ENCODE measurements at regions not wholly inside any gene's neighbourhood (a gene's known extent, or its start where the extent isn't known, plus 50 kb on each side); places are given as distances from the start of the nearest gene placed in this dataset.

DNA sequence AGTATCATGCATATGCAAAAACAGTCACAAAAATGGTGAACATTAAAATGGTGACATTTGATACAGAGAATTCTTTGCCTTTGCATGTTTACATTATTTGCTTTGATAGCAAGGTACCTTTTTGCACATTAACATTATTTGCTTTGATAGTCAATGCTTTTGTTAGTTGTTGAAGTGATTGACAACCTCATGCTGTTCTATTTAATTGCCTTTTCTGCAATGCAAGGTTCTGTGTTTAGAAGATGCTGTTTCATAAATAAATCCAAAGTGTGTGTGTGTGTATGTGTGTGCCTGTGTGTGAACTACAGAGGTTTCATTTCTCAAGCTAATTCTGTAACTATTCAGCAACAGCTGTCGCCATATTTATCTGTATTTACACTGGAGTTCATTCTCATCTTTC is 668.7 kb downstream of the NR2F1-AS1 start:
- DNase-seq, result no peak

- no peak for DNase-seq
These were observed 669.2 kb downstream of the NR2F1-AS1 start for GRCh38 chr5:92911851-92912250.

GRCh38 chr5:92911293-92911692 is 669.7 kb downstream of the NR2F1-AS1 start:
- DNase-seq, result no peak

DNA sequence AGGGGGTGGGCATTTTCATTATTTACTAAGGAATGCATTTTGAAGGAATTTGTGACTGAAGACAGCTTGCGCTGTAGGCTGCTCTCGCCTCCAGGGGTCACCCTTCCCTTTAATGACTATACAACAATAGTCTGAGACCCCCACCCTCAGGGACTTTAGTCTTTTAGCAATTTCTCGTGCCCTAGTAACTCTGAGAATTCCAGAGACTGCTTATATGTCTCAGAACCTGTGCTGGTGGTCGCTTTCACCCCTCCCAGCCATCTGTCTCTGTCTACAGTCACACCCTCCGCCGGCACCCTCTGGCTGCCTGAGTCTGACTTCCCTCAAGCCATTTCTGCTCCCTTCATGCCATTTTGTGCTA is 671.4 kb downstream of the NR2F1-AS1 start:
- DNase-seq, result no peak

- DNase-seq, result no peak
These were observed 671.9 kb downstream of the NR2F1-AS1 start for GRCh38 chr5:92908952-92909601.

DNA sequence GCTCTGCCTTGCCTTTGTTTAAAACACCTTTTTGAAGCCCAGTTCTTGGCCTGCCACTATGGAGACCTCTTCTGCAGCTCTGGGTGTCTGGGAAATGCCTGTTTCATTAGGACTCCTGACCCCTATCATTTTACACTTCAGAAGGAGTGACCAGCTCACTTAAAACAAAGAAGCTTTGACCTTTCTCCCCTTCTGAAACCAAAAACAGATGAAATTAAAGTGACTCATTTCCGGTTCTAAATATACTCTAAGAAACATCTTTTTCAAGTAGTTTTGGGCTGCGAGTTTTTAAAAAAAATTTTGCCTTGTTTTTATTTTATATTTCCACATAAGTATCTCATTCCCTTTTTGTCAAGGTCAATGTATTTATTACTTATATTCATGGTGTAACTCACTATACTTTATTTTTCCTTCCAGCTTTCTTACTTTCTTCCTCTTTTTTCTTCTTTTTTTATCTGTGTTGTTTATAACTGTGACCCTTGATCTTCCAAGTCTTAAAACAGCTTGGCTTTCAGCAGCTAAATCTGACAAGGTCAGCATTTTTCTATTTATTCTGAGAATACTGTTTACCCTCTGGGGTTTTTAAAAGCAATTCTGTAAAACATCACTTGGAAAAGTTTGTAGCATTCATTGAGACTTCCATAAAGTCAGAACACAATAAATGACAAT is 672.9 kb downstream of the NR2F1-AS1 start:
- DNase-seq, result no peak

GRCh38 chr5:92906798-92907376 is 674.1 kb downstream of the NR2F1-AS1 start:
- no peak for DNase-seq

GRCh38 chr5:92904021-92904420 is 677.0 kb downstream of the NR2F1-AS1 start:
- no peak for DNase-seq

GRCh38 chr5:92899611-92900010 is 681.4 kb downstream of the NR2F1-AS1 start:
- DNase-seq, result no peak

DNA sequence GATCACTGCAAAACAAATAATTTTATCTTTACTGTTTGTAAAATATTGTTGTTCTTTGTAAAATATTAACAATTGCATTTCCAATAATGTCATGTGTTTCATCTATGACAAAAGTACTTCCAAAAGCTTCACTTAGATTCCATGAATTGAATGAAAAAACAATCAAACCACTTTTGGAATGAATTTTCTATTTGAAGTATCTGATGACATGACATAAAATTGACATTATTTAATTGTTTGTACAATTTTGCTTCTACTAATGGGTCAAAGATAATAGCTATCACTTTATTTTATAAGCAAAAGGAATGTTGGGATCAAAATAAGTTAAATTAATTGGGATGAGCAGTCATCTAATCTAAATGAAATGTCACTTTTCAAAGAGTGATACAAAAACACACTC is 684.3 kb downstream of the NR2F1-AS1 start:
- DNase-seq, result no peak

GRCh38 chr5:92890841-92891244 is 690.2 kb downstream of the NR2F1-AS1 start:
- DNase-seq, result no peak

DNA sequence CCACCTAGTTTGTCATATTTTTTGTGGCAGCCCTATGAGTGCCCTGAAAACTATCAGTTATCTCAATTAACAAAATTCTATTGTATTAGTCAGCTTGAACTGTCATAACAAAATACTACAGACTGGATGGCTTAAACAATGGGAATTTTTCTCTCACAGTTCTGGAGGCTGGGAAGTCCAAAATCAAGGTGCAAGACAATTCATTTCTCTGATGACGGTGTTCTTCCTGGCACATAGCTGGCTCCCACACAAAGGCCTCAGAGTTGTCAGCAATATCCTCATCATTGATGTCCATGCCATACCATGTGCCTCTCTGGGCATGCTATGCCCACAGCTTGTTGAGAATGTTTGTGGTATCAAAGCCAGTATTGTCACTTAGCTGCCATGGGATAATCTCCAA is 691.9 kb downstream of the NR2F1-AS1 start:
- DNase-seq, result no peak

DNA sequence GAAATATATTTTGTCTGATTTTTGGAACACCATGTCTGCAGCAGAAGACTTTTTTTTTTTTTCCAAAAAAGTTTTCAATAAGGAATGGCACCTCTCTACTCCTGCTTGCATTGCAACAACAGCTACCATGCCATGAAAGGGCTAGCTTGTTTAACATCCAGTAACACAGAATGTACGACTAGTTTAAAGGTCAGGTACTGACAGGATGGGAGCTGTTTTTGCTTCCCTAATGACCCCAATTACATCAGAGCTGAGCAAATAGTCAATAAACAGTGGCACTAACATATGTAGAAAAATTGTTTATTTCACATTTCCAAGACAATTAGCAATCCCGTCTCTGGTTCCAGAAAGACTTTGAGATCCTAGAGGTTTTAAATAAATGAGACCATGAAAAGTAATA is 693.8 kb downstream of the NR2F1-AS1 start:
- DNase-seq, result no peak

DNA sequence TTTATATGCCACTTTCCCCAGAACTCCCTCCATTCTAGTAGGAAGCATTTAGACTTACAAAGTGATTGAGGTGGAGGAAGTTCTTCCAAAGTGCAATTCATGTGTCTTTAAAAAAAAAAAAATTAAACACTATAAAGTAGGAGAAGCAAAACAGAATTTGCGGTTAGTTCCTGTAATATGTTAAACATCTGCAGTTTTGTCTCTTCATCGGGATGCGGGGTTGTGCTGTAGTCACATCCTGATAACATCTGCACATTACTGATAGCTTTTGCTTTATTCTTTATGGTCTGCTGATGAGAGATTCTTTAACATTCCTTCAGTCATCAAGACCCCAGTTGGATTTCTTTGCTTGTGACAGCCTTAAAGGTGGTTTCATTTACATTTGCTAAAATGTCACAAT is 694.3 kb downstream of the NR2F1-AS1 start:
- DNase-seq, result no peak

GRCh38 chr5:92885950-92886349 is 695.1 kb downstream of the NR2F1-AS1 start:
- no peak for DNase-seq

DNA sequence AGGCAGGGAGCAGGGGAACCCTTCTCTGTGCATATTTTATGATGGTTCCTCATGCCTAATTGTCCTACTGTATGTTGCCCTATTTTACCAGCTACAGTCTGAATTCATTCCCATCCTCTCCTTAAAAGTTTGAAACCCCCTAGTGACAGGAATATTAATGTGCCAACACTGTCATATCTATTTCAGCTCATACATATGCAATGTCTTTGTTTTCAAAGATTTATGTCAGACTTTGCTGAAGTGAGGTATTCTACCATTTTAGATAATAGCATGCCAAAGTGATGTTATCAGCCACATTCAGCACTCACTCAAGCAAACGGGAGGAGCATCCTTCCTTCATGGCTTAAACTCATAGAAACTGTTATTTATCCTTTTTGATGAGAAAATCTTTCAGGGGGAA is 696.5 kb downstream of the NR2F1-AS1 start:
- DNase-seq, result no peak

DNA sequence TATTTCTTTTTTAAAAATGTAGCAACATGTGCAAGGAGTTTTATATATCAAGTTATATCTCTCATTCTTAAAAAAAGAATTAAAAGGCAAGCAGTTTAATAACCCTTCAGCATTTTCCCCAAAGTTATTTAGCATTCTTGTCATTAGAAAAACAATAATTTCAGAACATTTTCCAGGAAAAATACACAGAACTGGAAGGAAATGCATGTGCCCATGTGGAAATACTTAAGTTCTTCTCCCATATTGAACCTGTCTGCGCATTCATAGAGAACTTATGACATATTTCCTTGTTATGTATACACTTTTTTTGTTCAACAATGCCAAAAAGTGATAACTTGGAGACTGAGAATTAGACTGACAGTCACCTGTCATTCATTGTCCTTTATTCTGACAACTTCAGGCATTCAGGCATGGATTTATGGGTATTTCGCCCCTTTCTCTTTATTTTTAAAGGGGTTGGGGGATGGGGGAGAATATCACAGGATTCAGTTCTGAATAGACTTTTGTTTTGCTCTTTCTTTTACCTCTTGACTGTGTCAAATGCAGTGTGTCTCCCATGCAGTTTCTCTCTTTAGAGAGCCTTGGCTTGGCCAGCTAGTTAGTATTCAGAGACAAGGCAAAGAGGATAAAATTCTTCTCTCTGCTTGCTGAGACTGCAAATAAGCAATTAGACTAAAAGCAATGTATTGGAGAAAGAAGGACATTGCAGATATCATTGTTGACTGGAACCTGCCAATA is 701.0 kb downstream of the NR2F1-AS1 start:
- no peak for DNase-seq

- no peak for DNase-seq
These were observed 706.2 kb downstream of the NR2F1-AS1 start for GRCh38 chr5:92874790-92875189.

- DNase-seq, result no peak
These were observed 712.6 kb downstream of the NR2F1-AS1 start for GRCh38 chr5:92868442-92868841.

DNA sequence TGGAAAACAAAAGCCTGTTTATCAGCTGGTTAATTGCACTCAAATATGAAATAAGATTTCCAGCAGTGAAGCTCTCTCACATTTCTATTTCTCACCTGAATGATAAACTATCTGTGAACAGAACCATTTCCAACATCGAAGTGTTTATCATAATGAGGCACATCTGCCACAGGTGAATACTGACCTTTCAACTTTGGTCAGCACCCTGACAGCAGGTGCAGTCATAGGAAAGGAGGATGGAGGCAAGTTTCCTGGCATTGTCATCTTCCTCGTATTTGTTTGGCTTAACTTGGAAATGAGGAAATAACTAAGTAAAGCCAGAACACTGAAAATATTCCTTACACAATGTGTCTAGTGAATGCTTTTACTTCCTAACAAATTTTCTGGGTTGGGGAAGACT is 716.4 kb downstream of the NR2F1-AS1 start:
- no peak for DNase-seq

- no peak for DNase-seq
These were observed 717.4 kb downstream of the NR2F1-AS1 start for GRCh38 chr5:92863666-92864065.

GRCh38 chr5:92861531-92862285 is 719.3 kb downstream of the NR2F1-AS1 start:
- no peak for DNase-seq

GRCh38 chr5:92860061-92860460 is 721.0 kb downstream of the NR2F1-AS1 start:
- no peak for DNase-seq
